GM12875 (cell line): ENCODE measurements at regions not wholly inside any gene's neighbourhood (a gene's known extent, or its start where the extent isn't known, plus 50 kb on each side); places are given as distances from the start of the nearest gene placed in this dataset.

Source experiments
- H3K4me3 ChIP-seq: one replicate; pipeline ENCODE4 v1.5.1; 2011; ENCODE audit warnings: low read depth, low read length, control low read depth
- TF ChIP-seq, protein P1 (sequence below): IDR thresholded peaks from 2 replicates; pipeline ENCODE4 v1.5.1; 2011; ENCODE audit warnings: low read depth, mild to moderate bottlenecking, control low read depth, inconsistent platforms, low read length, moderate library complexity, borderline replicate concordance; ENCODE audit not compliant: insufficient read depth

DNA sequence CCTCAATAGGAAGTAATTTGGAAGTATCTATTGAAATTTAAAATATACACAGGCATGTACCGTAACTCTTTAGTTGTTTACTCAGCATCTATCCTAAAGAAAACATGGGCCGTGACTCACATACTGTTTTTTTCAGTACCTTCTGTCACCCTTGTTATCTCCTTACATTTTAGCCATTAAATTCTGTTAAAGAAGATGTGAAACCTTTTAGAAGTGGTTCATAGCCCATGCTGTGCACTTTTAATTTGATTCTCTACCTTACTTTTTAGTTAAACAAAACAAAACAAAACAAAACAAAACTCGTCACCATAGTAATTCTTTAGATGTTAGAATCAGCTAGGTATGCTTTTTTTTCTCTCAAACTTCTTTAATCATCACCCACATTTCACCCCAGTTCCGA is 494.4 kb upstream of the RGS6 start:
- H3K4me3 ChIP-seq: no peak overlapping the region
- TF ChIP-seq, protein P1, sequence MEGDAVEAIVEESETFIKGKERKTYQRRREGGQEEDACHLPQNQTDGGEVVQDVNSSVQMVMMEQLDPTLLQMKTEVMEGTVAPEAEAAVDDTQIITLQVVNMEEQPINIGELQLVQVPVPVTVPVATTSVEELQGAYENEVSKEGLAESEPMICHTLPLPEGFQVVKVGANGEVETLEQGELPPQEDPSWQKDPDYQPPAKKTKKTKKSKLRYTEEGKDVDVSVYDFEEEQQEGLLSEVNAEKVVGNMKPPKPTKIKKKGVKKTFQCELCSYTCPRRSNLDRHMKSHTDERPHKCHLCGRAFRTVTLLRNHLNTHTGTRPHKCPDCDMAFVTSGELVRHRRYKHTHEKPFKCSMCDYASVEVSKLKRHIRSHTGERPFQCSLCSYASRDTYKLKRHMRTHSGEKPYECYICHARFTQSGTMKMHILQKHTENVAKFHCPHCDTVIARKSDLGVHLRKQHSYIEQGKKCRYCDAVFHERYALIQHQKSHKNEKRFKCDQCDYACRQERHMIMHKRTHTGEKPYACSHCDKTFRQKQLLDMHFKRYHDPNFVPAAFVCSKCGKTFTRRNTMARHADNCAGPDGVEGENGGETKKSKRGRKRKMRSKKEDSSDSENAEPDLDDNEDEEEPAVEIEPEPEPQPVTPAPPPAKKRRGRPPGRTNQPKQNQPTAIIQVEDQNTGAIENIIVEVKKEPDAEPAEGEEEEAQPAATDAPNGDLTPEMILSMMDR: no peak

DNA sequence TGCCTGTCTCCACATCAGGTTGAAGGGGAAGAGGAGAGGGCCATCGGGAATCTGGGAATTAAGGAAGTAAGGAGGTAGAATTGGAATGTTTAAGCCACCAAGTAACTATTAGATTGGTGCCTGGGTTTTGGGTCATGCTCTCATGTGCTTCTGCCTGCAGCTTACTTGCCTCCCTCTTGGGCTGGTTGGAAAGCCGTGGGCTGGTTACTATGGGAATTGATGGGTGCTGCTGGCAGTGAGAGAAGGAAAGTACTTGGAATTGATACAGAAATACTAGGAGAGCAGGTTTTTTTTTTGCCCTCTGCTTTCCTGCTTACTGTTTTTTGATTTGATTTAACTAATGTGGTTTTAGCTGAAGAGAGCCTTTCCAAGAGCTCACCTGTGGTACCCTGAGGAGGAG is 493.5 kb upstream of the RGS6 start:
- TF ChIP-seq, protein P1: no peak
- H3K4me3 ChIP-seq: no peak overlapping the region

DNA sequence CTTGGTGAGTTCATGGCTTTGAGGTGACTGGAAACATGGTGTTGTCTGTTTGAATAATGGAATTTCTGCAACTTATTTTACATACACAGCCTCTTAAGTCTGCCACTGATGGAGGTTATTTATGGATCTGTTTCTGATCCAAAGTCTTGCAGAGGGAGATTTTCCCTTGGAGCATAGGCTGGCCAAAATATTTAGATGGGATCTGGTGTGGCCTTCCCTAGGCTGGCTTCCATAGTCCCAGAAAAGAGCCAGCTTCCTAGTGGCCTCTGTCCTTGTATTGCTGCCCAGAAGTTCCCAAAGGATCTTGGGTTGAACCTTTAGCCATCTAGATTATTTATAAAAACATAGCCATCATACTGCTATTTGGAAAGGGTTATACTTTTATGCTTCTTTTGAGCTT is 491.1 kb upstream of the RGS6 start:
- TF ChIP-seq, protein P1: no peak
- H3K4me3 ChIP-seq: no peak overlapping the region

DNA sequence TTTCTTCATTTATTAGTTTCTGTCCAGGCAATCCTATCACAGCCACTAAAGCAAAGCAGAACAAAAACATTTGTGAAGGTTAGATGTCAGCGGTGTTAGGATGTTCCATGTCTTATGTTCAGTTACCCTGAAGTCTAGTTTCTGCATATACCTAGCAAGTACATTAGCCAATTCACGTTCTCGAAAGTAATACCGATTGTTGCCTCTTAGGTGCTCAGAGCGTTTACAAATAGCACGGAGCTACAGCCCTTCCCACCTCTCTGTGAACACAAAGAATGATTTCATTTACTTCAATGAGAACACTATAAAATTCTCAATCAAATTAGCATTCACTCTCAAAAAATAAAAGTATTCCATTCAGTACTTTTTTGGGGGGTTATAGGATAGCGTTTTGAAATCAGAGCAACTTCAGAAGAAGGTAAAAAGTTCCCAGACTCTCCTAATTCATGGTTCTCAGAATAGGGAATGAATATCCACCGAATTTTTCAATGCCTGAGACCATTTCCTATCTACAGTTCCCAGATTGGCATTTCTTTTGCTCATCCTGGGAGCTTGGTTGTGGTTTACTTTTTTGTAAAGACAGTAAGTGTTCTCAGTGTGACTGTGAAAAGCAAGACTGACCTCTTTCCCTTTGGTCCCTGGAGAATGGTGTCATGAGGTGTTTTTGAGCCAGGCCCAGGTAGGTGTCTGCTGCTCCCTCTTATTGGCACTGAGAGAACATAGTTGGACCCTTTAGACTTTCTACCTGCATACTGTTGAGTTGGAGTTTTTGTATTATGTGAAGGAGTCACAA is 488.0 kb upstream of the RGS6 start:
- TF ChIP-seq, protein P1: no peak
- no peak overlapping the region for H3K4me3 ChIP-seq

DNA sequence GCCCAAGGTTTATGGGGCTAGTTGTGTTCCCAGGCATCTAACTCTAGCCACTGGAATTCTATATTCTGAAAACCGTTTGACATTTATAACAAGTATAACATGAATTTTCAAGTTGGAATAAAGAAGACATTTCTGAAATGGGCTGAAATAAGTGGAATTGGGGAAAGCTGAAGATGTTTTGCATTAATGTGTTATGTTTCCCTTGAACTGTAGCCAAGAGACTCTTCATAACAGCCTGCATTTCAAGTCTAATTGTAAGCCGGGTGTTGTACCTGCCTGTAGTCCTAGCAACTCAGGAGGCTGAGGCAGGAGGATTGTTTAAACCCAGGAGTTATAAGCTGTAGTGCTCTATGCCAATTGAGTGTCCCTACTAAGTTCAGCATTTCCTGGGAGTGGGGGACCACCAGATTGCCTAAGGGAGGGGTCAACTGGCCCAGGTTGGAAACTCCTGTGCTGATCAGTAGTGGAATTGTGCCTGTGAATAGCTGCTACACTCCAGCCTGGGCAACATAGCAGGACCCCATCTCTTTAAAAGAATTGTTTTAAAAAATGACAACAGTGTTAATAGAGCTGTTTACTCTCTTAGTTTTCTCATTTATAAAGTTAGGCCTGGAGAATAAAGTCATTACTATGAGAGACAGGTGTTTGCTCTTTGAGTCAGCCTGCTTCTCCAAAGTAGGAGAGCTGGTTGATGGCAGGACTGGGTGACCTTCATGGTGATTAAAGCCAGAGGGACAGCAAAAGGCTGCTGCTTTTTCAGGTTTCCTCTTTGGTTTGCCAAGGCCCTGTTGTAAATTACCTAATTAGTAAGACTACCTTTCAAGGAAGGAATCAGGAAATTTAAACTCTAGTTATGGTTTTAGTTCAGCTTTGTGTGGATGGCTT is 483.6 kb upstream of the RGS6 start:
- TF ChIP-seq, protein P1: no peak

DNA sequence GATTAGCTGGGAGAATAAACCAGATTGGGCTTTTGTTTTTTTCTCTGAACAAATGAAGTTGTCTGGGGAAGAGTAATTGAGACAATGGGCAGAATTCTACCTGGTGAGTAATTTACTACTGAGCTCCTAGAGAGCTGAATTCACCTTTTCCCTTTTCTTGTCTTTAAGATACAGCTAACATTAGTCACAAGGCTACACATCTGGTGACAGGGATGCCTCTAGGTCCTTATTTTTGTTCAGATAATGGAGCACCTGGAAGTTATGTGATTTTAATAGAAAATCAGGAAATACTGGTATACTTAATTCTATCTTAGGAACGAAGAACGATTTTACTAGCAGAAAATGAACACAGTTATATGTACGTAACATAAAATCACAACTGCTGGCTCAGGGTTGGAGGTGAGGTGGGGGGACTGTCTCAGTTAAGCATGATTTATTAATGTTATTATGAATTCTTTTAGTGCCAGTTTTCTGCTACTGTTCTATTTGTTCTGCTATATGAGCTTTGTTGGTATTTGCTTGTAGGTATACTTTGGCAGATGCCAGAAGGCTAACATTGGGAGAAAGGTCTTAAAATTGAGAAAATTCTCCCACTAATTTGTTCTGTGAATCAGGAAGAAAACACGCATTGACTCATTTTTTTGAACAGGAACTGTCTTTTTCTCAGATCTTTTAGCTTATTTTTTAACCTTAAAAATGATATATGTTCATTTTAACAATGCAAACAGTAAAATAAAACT is 482.7 kb upstream of the RGS6 start:
- H3K4me3 ChIP-seq: no peak overlapping the region
- TF ChIP-seq, protein P1: no peak

More for the DNA sequence above, 483.6 kb upstream of the RGS6 start:
- no peak overlapping the region for H3K4me3 ChIP-seq
